ENCODE measurements at regions not wholly inside any gene's neighbourhood (a gene's known extent, or its start where the extent isn't known, plus 50 kb on each side); places are given as distances from the start of the nearest gene placed in this dataset.

DNA sequence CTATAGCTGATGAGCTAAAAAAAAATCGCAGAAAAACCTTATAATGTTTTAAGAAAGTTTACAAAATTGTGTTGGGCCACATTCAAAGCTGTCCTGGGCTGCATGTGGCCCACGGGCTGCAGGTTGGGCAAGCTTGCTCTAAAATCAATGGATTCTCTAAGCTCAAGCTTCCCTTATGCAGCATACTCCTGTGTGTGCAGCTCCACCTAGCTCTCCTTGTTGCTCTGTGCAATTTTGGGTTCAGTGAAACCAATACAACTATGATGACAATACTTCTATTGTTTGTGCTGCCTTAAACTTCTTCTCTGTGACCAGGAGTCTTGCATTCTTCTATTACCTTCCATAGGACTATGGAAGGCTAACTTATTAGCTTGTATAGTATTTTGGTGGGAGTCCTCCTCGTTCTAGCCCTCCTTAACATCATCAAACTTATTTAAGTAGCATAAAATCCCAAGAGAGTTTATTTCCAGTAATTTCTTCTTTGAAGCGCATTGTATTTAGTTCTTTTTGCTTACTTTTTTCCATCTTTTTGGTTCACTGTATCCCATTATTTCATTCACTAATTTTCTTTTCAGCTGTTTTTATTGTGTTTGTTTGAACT, 170.9 kb upstream of the SMIM30 start:
- no peak overlapping the region for H3K27ac ChIP-seq (ENCODE audit: control insufficient read depth, insufficient read depth)
- intact Hi-C loops (cut with micrococcal nuclease; ENCODE audit: unreplicated experiment): loop anchor here (5.0 to 10.0 kb wide), 3 partner anchors 127 to 734 kb away; no protein-coding TSS in a partner anchor
- WGBS (ENCODE audit: insufficient coverage, insufficient replicate concordance, low lambda C conversion rate, missing lambda C conversion rate): 14% methylated on average over 4 of the region's 4 CpGs
- no peaks in the 10 kb centered on the region for H3K79me2 ChIP-seq (ENCODE audit: control insufficient read depth, insufficient read depth, low read length)
- H4K20me1 ChIP-seq (ENCODE audit: control insufficient read depth, insufficient read depth): no peaks in the 10 kb centered on the region
- H3K4me1 ChIP-seq (ENCODE audit: control insufficient read depth, insufficient read depth, low read length): no peaks in the 10 kb centered on the region
- H3K9ac ChIP-seq (ENCODE audit: control insufficient read depth, insufficient read depth, low read length): no peak overlapping the region
- in situ Hi-C loops (cut with MboI): no loop called here
- FAIRE-seq (peak; percentile 23), DNase-seq (ENCODE audit: low read depth, low spot score) (no peak), ATAC-seq (peak; percentile 87)
- no peaks in the 10 kb centered on the region for H3K9me3 ChIP-seq (replicated peaks; ENCODE audit: control insufficient read depth, insufficient read depth, low read length)
- H3K4me3 ChIP-seq: no peak overlapping the region
- no peak overlapping the region for H2AFZ ChIP-seq (ENCODE audit: control insufficient read depth, low read depth, low read length)
- H3K27me3 ChIP-seq (replicated peaks in 1 of 2; ENCODE audit: control insufficient read depth in 2 of 2, insufficient read depth in 2 of 2, low read length in 1 of 2): no peaks in the 10 kb centered on the region
- H3K36me3 ChIP-seq (ENCODE audit: control insufficient read depth in 2 of 2, insufficient read depth in 2 of 2, low read length in 1 of 2): no peaks in the 10 kb centered on the region
- ChIA-PET POLR2A (no interaction called here), CTCF (interaction anchor here (0.5 to 1.6 kb wide), 7 partner anchors 130 to 1086 kb away, joined by 3 to 18 read pairs (median 3); no protein-coding TSS in a partner anchor), RAD21 (ENCODE audit: unreplicated experiment) (interaction anchor here (1.0 to 1.3 kb wide), 4 partner anchors 128 to 739 kb away, joined by 3 to 8 read pairs (median 6); no protein-coding TSS in a partner anchor), SMC1A (ENCODE audit: uncharacterized antibody, unreplicated experiment) (interaction anchor here (0.5 to 1.0 kb wide), 4 partner anchors 129 to 808 kb away, joined by 3 to 8 read pairs (median 3); partner anchors contain the start of gene LSMEM1)
- BruUV-seq (replicated peaks): no TSS peak
- H3K4me2 ChIP-seq (ENCODE audit: control insufficient read depth, insufficient read depth): no peak overlapping the region
- no peak for TF ChIP-seq SP1 (IDR thresholded peaks at IDR 0.05; ENCODE audit: low read depth, low read length)
- TF ChIP-seq SMC3 (IDR thresholded peaks at IDR 0.05; ENCODE audit: borderline replicate concordance, low read length): peak; percentile 38; the same call in 1 of the 2 replicates
- TF ChIP-seq TAF1 (IDR thresholded peaks at IDR 0.05; ENCODE audit: borderline replicate concordance, low read depth, low read length): no peak
- TF ChIP-seq RCOR1 (conservative IDR thresholded peaks at IDR 0.05; ENCODE audit: low read depth, low read length): no peak
- TF ChIP-seq, protein P1, sequence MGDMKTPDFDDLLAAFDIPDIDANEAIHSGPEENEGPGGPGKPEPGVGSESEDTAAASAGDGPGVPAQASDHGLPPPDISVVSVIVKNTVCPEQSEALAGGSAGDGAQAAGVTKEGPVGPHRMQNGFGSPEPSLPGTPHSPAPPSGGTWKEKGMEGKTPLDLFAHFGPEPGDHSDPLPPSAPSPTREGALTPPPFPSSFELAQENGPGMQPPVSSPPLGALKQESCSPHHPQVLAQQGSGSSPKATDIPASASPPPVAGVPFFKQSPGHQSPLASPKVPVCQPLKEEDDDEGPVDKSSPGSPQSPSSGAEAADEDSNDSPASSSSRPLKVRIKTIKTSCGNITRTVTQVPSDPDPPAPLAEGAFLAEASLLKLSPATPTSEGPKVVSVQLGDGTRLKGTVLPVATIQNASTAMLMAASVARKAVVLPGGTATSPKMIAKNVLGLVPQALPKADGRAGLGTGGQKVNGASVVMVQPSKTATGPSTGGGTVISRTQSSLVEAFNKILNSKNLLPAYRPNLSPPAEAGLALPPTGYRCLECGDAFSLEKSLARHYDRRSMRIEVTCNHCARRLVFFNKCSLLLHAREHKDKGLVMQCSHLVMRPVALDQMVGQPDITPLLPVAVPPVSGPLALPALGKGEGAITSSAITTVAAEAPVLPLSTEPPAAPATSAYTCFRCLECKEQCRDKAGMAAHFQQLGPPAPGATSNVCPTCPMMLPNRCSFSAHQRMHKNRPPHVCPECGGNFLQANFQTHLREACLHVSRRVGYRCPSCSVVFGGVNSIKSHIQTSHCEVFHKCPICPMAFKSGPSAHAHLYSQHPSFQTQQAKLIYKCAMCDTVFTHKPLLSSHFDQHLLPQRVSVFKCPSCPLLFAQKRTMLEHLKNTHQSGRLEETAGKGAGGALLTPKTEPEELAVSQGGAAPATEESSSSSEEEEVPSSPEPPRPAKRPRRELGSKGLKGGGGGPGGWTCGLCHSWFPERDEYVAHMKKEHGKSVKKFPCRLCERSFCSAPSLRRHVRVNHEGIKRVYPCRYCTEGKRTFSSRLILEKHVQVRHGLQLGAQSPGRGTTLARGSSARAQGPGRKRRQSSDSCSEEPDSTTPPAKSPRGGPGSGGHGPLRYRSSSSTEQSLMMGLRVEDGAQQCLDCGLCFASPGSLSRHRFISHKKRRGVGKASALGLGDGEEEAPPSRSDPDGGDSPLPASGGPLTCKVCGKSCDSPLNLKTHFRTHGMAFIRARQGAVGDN (IDR thresholded peaks at IDR 0.05): no peak
- TF ChIP-seq, protein P2, sequence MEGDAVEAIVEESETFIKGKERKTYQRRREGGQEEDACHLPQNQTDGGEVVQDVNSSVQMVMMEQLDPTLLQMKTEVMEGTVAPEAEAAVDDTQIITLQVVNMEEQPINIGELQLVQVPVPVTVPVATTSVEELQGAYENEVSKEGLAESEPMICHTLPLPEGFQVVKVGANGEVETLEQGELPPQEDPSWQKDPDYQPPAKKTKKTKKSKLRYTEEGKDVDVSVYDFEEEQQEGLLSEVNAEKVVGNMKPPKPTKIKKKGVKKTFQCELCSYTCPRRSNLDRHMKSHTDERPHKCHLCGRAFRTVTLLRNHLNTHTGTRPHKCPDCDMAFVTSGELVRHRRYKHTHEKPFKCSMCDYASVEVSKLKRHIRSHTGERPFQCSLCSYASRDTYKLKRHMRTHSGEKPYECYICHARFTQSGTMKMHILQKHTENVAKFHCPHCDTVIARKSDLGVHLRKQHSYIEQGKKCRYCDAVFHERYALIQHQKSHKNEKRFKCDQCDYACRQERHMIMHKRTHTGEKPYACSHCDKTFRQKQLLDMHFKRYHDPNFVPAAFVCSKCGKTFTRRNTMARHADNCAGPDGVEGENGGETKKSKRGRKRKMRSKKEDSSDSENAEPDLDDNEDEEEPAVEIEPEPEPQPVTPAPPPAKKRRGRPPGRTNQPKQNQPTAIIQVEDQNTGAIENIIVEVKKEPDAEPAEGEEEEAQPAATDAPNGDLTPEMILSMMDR (IDR thresholded peaks at IDR 0.05 in 2 of 3, conservative IDR thresholded peaks at IDR 0.05 in 1 of 3; ENCODE audit: control insufficient read depth in 2 of 3, extremely low read depth in 1 of 3, insufficient read depth in 1 of 3, low read depth in 3 of 3, low read length in 3 of 3): peak; percentile 43 to 69 (median 59); a peak in 5 of 6 replicates
- TF ChIP-seq YY1 (IDR thresholded peaks at IDR 0.05; ENCODE audit: low read depth, low read length): 0 out of 2 replicates have a peak, but pooled peaks have one; percentile 12
- TF ChIP-seq, protein P3, sequence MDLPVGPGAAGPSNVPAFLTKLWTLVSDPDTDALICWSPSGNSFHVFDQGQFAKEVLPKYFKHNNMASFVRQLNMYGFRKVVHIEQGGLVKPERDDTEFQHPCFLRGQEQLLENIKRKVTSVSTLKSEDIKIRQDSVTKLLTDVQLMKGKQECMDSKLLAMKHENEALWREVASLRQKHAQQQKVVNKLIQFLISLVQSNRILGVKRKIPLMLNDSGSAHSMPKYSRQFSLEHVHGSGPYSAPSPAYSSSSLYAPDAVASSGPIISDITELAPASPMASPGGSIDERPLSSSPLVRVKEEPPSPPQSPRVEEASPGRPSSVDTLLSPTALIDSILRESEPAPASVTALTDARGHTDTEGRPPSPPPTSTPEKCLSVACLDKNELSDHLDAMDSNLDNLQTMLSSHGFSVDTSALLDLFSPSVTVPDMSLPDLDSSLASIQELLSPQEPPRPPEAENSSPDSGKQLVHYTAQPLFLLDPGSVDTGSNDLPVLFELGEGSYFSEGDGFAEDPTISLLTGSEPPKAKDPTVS (IDR thresholded peaks at IDR 0.05; ENCODE audit: low read depth, low read length): no peak
- no peak for TF ChIP-seq IKZF2 (IDR thresholded peaks at IDR 0.05)
- TF ChIP-seq, protein P4, sequence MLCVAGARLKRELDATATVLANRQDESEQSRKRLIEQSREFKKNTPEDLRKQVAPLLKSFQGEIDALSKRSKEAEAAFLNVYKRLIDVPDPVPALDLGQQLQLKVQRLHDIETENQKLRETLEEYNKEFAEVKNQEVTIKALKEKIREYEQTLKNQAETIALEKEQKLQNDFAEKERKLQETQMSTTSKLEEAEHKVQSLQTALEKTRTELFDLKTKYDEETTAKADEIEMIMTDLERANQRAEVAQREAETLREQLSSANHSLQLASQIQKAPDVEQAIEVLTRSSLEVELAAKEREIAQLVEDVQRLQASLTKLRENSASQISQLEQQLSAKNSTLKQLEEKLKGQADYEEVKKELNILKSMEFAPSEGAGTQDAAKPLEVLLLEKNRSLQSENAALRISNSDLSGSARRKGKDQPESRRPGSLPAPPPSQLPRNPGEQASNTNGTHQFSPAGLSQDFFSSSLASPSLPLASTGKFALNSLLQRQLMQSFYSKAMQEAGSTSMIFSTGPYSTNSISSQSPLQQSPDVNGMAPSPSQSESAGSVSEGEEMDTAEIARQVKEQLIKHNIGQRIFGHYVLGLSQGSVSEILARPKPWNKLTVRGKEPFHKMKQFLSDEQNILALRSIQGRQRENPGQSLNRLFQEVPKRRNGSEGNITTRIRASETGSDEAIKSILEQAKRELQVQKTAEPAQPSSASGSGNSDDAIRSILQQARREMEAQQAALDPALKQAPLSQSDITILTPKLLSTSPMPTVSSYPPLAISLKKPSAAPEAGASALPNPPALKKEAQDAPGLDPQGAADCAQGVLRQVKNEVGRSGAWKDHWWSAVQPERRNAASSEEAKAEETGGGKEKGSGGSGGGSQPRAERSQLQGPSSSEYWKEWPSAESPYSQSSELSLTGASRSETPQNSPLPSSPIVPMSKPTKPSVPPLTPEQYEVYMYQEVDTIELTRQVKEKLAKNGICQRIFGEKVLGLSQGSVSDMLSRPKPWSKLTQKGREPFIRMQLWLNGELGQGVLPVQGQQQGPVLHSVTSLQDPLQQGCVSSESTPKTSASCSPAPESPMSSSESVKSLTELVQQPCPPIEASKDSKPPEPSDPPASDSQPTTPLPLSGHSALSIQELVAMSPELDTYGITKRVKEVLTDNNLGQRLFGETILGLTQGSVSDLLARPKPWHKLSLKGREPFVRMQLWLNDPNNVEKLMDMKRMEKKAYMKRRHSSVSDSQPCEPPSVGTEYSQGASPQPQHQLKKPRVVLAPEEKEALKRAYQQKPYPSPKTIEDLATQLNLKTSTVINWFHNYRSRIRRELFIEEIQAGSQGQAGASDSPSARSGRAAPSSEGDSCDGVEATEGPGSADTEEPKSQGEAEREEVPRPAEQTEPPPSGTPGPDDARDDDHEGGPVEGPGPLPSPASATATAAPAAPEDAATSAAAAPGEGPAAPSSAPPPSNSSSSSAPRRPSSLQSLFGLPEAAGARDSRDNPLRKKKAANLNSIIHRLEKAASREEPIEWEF (IDR thresholded peaks at IDR 0.05; ENCODE audit: insufficient replicate concordance, low read depth, low read length): no peak
